Erythroblast (primary cell): ENCODE measurements at regions not wholly inside any gene's neighbourhood (a gene's known extent, or its start where the extent isn't known, plus 50 kb on each side); places are given as distances from the start of the nearest gene placed in this dataset.

ENCODE experiments used
- GATA1 ChIP-seq: IDR thresholded peaks from 2 replicates; pipeline ENCODE4 v1.6.1; 2011; ENCODE audit warnings: low read depth, mild to moderate bottlenecking, control low read depth, low read length, moderate library complexity
- POLR2A ChIP-seq: IDR thresholded peaks from 2 replicates; pipeline ENCODE4 v1.6.1; 2011; ENCODE audit warnings: mild to moderate bottlenecking, low read length

- TF ChIP-seq POLR2A (no peak), GATA1 (no peak)
Measured at GRCh38 chr13:68745502-68745901, 1362.1 kb upstream of the ATXN8OS start.
